ENCODE measurements at regions not wholly inside any gene's neighbourhood (a gene's known extent, or its start where the extent isn't known, plus 50 kb on each side); places are given as distances from the start of the nearest gene placed in this dataset.

DNA sequence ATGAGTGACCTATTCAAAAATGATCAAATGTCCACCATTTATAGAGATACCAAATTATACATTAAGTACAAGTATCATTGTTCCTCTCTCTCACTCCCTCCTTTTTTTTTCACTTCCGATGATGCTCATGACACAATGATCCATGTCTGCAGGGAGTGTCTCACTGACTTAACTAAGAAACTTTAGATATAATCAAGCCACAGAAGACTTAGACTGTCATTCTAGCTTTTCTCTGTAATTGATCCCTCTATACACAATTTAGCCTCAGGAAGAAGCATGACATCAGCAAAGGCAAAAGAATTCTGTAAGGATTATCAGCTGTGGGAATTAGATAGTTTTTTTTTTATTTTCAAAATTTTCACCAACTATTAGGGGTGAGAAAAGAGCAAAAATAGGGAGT lies 734.9 kb upstream of the PCDH9 start:
- DNase-seq (ENCODE audit: low read depth, low spot score): no peak
- H3K36me3 ChIP-seq (ENCODE audit: insufficient read depth, low read length): no peaks in the 10 kb centered on the region
- no peak overlapping the region for H3K4me3 ChIP-seq
- no peaks in the 10 kb centered on the region for H3K9me3 ChIP-seq (ENCODE audit: low read depth, low read length)
- TF ChIP-seq EZH2 (IDR thresholded peaks at IDR 0.05) (no peak), FOXP2 (optimal IDR thresholded peaks at IDR 0.05; ENCODE audit: control extremely low read depth, extremely low read length, insufficient read depth) (no peak), POLR2AphosphoS5 (IDR thresholded peaks at IDR 0.05; ENCODE audit: borderline replicate concordance, low read depth, low read length) (no peak)
- H3K9ac ChIP-seq (ENCODE audit: insufficient read length): no peak overlapping the region
- H3K27ac ChIP-seq: no peak overlapping the region

DNA sequence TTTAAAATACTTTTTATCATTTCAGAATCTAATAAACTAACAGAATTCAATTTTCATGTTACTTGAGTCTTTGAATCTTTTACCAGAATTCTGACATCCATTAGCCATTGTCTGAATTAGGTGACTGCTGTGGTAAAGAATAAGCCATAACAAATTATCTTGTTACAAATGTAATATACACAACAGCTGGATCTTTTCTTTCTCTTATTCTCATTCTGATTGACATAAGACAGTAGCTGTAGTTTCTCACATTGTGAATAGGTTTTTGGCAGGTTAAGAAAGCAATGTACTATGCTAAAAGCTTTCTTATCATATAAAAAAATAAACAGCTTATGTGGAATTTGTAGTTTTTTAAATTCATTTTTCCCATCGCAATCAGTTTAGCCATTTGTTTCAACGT lies 734.0 kb upstream of the PCDH9 start:
- Histone ChIP-seq H3K27ac (no peak overlapping the region), H3K36me3 (ENCODE audit: insufficient read depth, low read length) (no peaks in the 10 kb centered on the region), H3K4me3 (no peak overlapping the region), H3K9me3 (ENCODE audit: low read depth, low read length) (no peaks in the 10 kb centered on the region), H3K9ac (ENCODE audit: insufficient read length) (no peak overlapping the region)
- TF ChIP-seq FOXP2 (optimal IDR thresholded peaks at IDR 0.05; ENCODE audit: control extremely low read depth, extremely low read length, insufficient read depth): no peak
- no peak for TF ChIP-seq POLR2AphosphoS5 (IDR thresholded peaks at IDR 0.05; ENCODE audit: borderline replicate concordance, low read depth, low read length)
- TF ChIP-seq EZH2 (IDR thresholded peaks at IDR 0.05): no peak
- no peak for DNase-seq (ENCODE audit: low read depth, low spot score)

DNA sequence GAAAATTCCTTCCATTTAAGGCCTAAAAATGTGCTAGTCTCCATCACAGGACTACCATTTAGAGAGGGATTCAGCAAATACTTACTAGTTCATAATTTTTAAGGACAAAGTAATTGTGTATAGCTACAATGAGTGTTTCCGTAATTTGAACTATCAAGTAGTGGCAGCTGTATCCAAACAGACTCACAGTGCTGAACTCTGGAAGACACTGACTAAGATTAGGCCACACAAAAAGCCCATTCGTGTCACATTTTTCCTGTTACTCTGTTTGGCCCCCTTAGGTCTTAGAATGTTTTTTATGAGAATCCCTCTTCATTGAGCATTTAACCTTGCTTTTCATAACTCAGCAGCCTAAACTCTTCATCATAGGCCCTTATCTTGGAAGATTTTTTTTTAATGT lies 731.2 kb upstream of the PCDH9 start:
- no peak overlapping the region for H3K27ac ChIP-seq
- no peak overlapping the region for H3K9ac ChIP-seq (ENCODE audit: insufficient read length)
- DNase-seq (ENCODE audit: low read depth, low spot score): no peak
- H3K4me3 ChIP-seq: no peak overlapping the region
- H3K36me3 ChIP-seq (ENCODE audit: insufficient read depth, low read length): no peaks in the 10 kb centered on the region
- TF ChIP-seq EZH2 (IDR thresholded peaks at IDR 0.05) (no peak), POLR2AphosphoS5 (IDR thresholded peaks at IDR 0.05; ENCODE audit: borderline replicate concordance, low read depth, low read length) (no peak), FOXP2 (optimal IDR thresholded peaks at IDR 0.05; ENCODE audit: control extremely low read depth, extremely low read length, insufficient read depth) (no peak)
- H3K9me3 ChIP-seq (ENCODE audit: low read depth, low read length): no peaks in the 10 kb centered on the region

DNA sequence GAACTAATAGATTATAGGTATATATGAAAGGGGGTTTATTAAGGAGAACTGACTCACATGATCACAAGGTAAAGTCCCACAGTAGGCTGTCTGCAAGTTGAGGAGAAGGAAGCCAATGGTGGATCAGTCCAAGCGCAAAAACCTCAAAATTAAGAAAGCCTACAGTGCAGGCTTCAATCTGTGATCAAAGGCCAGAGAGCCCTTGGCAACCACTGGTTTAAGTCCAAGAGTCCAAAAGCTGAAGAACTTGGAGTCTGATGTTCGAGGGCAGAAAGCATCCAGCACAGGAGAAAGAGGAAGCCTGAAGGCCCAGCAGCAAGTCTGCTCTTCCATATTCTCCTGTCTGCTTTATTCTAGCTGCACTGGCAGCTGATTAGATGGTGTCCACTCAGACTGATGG lies 721.3 kb upstream of the PCDH9 start:
- Histone ChIP-seq H3K4me3 (no peak overlapping the region), H3K9ac (ENCODE audit: insufficient read length) (no peak overlapping the region), H3K9me3 (ENCODE audit: low read depth, low read length) (no peaks in the 10 kb centered on the region), H3K27ac (no peak overlapping the region), H3K36me3 (ENCODE audit: insufficient read depth, low read length) (no peaks in the 10 kb centered on the region)
- no peak for DNase-seq (ENCODE audit: low read depth, low spot score)
- TF ChIP-seq EZH2 (IDR thresholded peaks at IDR 0.05) (no peak), FOXP2 (optimal IDR thresholded peaks at IDR 0.05; ENCODE audit: control extremely low read depth, extremely low read length, insufficient read depth) (no peak), POLR2AphosphoS5 (IDR thresholded peaks at IDR 0.05; ENCODE audit: borderline replicate concordance, low read depth, low read length) (no peak)

DNA sequence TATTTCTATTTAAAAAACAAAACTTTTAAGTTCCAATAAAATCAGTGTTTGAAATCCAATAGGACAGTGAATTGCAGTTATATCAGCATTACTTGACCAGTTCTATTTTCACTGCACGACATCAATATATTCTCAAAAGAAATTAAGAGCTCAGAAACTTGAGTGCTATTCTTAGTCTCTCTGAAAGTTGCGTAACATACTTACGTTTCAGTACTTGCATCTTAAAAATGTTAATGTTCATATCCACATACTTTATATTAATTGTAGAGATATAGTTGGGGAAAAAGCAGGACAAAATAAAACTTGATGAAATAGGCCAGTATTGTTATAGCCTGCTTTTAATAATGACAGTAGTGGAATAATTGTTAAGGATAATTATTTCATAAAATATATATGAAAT lies 720.5 kb upstream of the PCDH9 start:
- no peaks in the 10 kb centered on the region for H3K36me3 ChIP-seq (ENCODE audit: insufficient read depth, low read length)
- no peak for DNase-seq (ENCODE audit: low read depth, low spot score)
- no peaks in the 10 kb centered on the region for H3K9me3 ChIP-seq (ENCODE audit: low read depth, low read length)
- H3K9ac ChIP-seq (ENCODE audit: insufficient read length): no peak overlapping the region
- no peak overlapping the region for H3K4me3 ChIP-seq
- H3K27ac ChIP-seq: no peak overlapping the region
- TF ChIP-seq EZH2 (IDR thresholded peaks at IDR 0.05) (no peak), FOXP2 (optimal IDR thresholded peaks at IDR 0.05; ENCODE audit: control extremely low read depth, extremely low read length, insufficient read depth) (no peak), POLR2AphosphoS5 (IDR thresholded peaks at IDR 0.05; ENCODE audit: borderline replicate concordance, low read depth, low read length) (no peak)

DNA sequence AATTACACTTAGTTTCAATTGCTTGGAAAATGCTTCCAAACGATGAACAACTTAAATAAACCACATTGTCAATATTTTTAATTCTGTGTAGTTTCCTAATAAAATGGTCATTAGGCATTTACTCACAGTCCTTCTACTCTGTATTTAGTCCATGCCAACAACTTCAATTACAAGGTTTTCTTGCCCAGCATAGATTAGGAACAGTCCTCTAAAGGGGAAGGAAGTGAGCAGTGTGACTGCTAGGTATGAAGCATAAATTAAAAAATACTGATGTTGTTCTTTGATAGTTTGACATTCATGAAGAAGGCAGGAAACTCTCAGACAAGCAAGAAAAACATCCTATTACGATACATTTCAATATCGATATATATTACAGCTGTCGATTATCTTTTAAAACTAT lies 716.0 kb upstream of the PCDH9 start:
- Histone ChIP-seq H3K27ac (no peak overlapping the region), H3K9ac (ENCODE audit: insufficient read length) (no peak overlapping the region), H3K36me3 (ENCODE audit: insufficient read depth, low read length) (no peaks in the 10 kb centered on the region), H3K9me3 (ENCODE audit: low read depth, low read length) (no peaks in the 10 kb centered on the region), H3K4me3 (no peak overlapping the region)
- no peak for DNase-seq (ENCODE audit: low read depth, low spot score)
- TF ChIP-seq EZH2 (IDR thresholded peaks at IDR 0.05): no peak
- TF ChIP-seq POLR2AphosphoS5 (IDR thresholded peaks at IDR 0.05; ENCODE audit: borderline replicate concordance, low read depth, low read length): no peak
- no peak for TF ChIP-seq FOXP2 (optimal IDR thresholded peaks at IDR 0.05; ENCODE audit: control extremely low read depth, extremely low read length, insufficient read depth)

DNA sequence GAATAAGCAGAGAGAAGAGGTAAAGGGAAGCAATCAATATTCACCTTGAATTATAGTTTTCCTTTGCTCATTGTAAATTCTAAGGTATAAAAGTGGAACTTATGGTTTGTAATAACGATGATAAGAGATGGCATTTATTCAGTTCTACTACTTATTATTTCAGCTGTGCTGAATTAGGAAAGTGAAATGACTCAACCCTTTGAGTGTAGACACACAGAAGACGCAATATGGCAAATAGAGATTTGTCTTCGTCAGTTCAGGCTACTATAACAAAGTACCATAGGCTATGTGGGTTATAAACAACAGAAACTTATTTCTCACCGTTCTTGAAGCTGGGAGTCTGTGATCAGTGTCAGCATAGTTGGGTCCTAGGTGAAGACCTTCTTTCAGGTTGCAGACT lies 713.0 kb upstream of the PCDH9 start:
- no peak overlapping the region for H3K9ac ChIP-seq (ENCODE audit: insufficient read length)
- no peak overlapping the region for H3K27ac ChIP-seq
- no peak for TF ChIP-seq POLR2AphosphoS5 (IDR thresholded peaks at IDR 0.05; ENCODE audit: borderline replicate concordance, low read depth, low read length)
- no peak for TF ChIP-seq EZH2 (IDR thresholded peaks at IDR 0.05)
- no peak for TF ChIP-seq FOXP2 (optimal IDR thresholded peaks at IDR 0.05; ENCODE audit: control extremely low read depth, extremely low read length, insufficient read depth)
- no peak for DNase-seq (ENCODE audit: low read depth, low spot score)
- H3K4me3 ChIP-seq: no peak overlapping the region
- H3K9me3 ChIP-seq (ENCODE audit: low read depth, low read length): no peaks in the 10 kb centered on the region
- H3K36me3 ChIP-seq (ENCODE audit: insufficient read depth, low read length): no peaks in the 10 kb centered on the region

DNA sequence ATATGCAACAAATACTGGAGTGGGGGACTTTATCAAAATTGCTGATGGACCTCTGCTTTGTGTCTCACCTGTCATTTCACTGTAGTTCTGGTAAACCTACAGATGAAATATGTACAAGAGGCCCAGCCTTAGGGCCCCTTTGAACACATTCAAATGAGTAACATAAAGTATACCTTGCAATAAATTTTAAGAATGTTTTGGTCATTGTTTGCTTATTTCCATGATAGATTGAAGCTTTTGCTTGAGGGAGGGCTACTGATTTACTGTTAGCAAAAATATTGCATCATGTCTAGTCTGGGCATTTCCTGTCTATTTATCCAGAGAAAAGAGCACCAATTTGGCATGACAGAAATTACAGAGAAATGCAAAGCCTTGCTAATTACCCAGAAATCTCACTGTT lies 705.5 kb upstream of the PCDH9 start:
- H3K4me3 ChIP-seq: no peak overlapping the region
- H3K36me3 ChIP-seq (ENCODE audit: insufficient read depth, low read length): no peaks in the 10 kb centered on the region
- no peak overlapping the region for H3K27ac ChIP-seq
- H3K9me3 ChIP-seq (ENCODE audit: low read depth, low read length): no peaks in the 10 kb centered on the region
- DNase-seq (ENCODE audit: low read depth, low spot score): no peak
- no peak overlapping the region for H3K9ac ChIP-seq (ENCODE audit: insufficient read length)
- no peak for TF ChIP-seq EZH2 (IDR thresholded peaks at IDR 0.05)
- no peak for TF ChIP-seq POLR2AphosphoS5 (IDR thresholded peaks at IDR 0.05; ENCODE audit: borderline replicate concordance, low read depth, low read length)
- TF ChIP-seq FOXP2 (optimal IDR thresholded peaks at IDR 0.05; ENCODE audit: control extremely low read depth, extremely low read length, insufficient read depth): no peak

DNA sequence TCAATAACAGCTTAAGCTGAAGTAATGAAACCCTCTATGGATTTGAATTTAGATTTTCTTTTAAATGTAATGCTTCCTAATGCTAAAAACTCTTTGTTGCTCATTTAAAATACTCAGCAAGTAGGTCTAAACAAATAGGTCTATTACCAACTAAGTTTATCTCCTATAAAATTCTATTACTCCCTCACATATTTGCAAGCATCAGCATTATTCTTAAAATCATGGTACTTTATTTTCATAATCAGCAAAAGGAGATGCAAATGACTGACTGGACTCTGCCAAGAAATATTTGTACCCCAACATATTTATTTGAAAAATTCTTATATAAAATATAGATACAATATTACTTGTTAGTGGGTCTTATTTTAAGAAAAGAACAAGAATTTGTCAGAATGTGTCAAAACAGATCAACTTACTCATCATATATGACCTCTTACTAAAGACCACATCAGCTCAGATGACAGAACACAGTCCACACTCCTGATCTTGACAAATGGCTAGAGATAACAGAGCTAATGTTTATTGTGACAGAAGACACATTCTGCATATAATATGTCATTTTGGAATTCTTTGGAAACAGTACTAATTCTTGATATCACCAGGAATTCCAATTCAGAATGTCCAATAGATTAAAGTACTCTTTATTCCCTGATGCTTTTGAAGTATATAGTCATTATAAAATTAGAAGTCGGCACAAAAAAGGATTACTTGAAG lies 704.6 kb upstream of the PCDH9 start:
- Histone ChIP-seq H3K9me3 (ENCODE audit: low read depth, low read length) (no peaks in the 10 kb centered on the region), H3K36me3 (ENCODE audit: insufficient read depth, low read length) (no peaks in the 10 kb centered on the region), H3K9ac (ENCODE audit: insufficient read length) (no peak overlapping the region), H3K4me3 (no peak overlapping the region), H3K27ac (no peak overlapping the region)
- DNase-seq (ENCODE audit: low read depth, low spot score): no peak
- TF ChIP-seq EZH2 (IDR thresholded peaks at IDR 0.05) (no peak), POLR2AphosphoS5 (IDR thresholded peaks at IDR 0.05; ENCODE audit: borderline replicate concordance, low read depth, low read length) (no peak), FOXP2 (optimal IDR thresholded peaks at IDR 0.05; ENCODE audit: control extremely low read depth, extremely low read length, insufficient read depth) (no peak)

Data from SK-N-MC (cell line).